ENCODE measurements at regions not wholly inside any gene's neighbourhood (a gene's known extent, or its start where the extent isn't known, plus 50 kb on each side); places are given as distances from the start of the nearest gene placed in this dataset.
A peak's percentile ranks its signal among the peaks of the same experiment; 100 is the strongest.

DNA sequence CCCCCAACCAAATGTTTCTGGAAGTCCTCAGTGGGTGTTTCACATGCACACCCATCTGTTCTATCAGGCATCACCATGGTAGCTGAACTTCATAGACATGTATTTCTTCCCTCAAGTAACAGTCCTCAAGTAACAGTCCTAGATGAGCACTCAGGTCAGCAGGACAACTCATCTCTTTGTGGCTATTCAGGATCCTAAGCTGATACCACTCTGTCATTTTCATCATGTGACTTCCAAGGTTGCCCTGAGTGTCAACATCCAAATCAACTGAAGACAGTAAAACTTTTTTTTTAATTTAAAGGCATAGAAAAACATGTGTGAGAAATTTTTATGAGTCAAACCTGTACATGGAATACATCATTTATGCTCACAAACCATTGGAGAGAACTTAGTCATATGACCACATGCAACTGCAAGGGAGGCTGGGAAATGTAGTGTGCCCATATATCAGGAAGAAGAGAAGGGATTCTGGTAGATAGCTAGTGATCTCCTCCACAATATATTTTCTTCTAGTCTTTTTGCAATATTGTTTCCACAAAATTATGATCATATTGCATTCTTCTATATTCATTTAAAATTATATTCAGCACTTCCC, 64.2 kb upstream of the FST start:
- Histone ChIP-seq H3K4me3 (no peak overlapping the region), H3K36me3 (no peaks in the 10 kb centered on the region), H3K9me3 (no peaks in the 10 kb centered on the region), H3K27ac (no peak overlapping the region), H3K4me1 (no peaks in the 10 kb centered on the region), H3K27me3 (no peaks in the 10 kb centered on the region)
- TF ChIP-seq, protein P1, sequence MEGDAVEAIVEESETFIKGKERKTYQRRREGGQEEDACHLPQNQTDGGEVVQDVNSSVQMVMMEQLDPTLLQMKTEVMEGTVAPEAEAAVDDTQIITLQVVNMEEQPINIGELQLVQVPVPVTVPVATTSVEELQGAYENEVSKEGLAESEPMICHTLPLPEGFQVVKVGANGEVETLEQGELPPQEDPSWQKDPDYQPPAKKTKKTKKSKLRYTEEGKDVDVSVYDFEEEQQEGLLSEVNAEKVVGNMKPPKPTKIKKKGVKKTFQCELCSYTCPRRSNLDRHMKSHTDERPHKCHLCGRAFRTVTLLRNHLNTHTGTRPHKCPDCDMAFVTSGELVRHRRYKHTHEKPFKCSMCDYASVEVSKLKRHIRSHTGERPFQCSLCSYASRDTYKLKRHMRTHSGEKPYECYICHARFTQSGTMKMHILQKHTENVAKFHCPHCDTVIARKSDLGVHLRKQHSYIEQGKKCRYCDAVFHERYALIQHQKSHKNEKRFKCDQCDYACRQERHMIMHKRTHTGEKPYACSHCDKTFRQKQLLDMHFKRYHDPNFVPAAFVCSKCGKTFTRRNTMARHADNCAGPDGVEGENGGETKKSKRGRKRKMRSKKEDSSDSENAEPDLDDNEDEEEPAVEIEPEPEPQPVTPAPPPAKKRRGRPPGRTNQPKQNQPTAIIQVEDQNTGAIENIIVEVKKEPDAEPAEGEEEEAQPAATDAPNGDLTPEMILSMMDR (IDR thresholded peaks at IDR 0.05) = no peak
- no peak for DNase-seq (ENCODE audit: low spot score)

DNA sequence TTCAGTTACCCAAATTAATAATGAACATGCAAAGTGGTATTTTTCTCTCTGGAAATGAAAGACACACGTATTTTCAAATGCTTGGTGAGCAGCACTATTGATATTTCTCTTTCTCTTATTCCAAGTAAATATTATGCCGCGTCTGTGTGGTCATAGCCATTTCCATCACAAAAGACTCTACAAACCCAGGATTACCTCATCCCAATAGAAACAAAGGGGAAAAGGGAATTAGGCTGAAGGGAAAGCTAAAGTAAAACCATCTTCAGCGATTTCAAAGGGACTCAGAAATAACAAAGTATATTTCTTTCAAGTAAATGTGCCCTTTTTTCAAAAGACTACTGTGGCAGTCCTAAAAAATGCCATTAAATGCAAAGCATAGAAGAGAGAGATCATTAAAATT, 62.0 kb upstream of the FST start:
- H3K27ac ChIP-seq = no peak overlapping the region
- H3K9me3 ChIP-seq = no peaks in the 10 kb centered on the region
- DNase-seq (ENCODE audit: low spot score) = no peak
- H3K36me3 ChIP-seq = no peaks in the 10 kb centered on the region
- TF ChIP-seq, protein P1 (IDR thresholded peaks at IDR 0.05) = no peak
- no peaks in the 10 kb centered on the region for H3K27me3 ChIP-seq
- H3K4me1 ChIP-seq = no peaks in the 10 kb centered on the region
- no peak overlapping the region for H3K4me3 ChIP-seq

DNA sequence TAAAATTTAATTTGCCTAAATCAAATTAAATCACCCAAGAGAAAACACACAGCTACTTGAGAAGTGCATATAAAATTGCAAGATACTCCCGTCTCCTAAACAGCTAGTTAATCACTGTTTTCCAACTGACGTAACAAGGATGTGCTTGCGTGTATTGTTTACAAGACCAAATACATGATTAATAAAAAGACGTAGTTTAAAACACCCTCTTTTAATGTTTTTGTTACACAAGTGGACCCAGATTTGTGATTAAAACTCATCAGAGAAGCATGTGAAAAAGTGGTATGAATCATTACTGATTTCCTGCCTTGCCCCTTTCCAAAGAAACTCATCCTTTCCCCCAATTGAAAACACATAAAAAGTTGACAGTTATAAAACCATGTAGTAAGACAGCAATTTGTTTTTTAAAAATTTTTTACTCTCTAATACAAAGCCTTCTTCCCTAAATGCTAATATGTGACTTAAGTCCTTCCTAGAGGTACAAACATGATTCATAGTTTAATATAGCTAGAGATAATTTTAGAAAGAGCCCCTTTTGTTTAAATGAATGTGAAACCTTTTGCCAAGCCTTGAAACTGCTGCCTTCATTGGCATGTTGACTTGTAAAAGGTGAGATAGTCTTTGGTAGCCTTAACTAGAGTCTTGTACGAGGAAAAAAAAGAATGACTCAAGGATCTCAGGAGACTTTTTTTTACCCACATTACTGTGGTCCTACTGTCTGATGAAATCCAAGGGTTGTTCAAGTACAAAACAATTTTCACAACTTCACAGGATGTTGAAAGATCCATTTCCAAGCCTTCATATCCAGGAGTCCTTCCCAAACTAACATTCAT, 61.4 kb upstream of the FST start:
- Histone ChIP-seq H3K27ac (peak overlapping the region in 1 of 2 donors; percentile 27), H3K27me3 (no peaks in the 10 kb centered on the region), H3K36me3 (no peaks in the 10 kb centered on the region), H3K4me3 (no peak overlapping the region), H3K4me1 (no peaks in the 10 kb centered on the region), H3K9me3 (no peaks in the 10 kb centered on the region)
- TF ChIP-seq, protein P1 (IDR thresholded peaks at IDR 0.05) = no peak
- DNase-seq (ENCODE audit: low spot score) = no peak

DNA sequence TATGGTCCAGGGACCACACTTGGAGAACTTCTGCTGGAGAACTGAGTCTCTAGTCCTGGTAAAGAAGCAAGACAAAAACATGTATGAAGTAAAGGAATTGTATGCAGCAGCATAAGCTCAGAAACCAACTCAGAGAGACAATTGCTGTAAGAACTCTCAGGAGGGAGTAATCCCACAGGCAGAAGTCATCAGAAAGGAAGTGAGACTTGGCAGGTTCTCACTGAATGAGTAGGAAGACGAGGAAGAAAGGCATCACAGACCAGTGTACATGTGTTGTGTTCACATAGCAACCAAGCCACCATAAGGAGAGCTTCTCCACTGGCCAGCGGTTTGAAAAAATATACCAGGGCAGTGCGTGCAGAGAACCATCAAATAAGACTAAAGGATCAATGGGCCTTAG, 57.9 kb upstream of the FST start:
- TF ChIP-seq, protein P1 (IDR thresholded peaks at IDR 0.05) = no peak
- H3K27ac ChIP-seq = no peak overlapping the region
- H3K36me3 ChIP-seq = no peaks in the 10 kb centered on the region
- no peak for DNase-seq (ENCODE audit: low spot score)
- H3K27me3 ChIP-seq = no peaks in the 10 kb centered on the region
- H3K9me3 ChIP-seq = no peaks in the 10 kb centered on the region
- peaks cover 0 to 5% of the 10 kb centered on the region in 2 donors for H3K4me1 ChIP-seq
- H3K4me3 ChIP-seq = no peak overlapping the region

DNA sequence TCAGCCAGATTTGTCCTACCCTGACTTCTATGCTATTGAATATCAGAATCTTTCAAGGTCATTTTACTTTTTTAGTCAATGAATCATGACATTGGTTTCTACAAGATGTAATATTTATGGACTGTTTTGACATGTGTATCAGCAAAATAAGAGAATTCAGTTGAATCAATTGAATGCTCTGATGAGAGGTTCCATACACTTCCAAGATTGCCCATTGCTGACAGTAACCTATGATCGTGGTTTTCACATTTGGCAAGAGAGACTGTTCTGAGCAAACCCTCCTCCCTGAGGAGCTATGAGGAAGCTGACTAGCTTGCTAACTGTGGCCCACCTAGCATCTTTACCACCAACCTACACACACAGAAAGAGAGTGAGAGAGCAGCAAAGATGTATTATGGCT, 56.7 kb upstream of the FST start:
- TF ChIP-seq, protein P1 (IDR thresholded peaks at IDR 0.05) = no peak
- Histone ChIP-seq H3K36me3 (no peaks in the 10 kb centered on the region), H3K27ac (no peak overlapping the region), H3K27me3 (no peaks in the 10 kb centered on the region), H3K4me1 (peaks cover 0 to 5% of the 10 kb centered on the region in 2 donors), H3K4me3 (no peak overlapping the region), H3K9me3 (no peaks in the 10 kb centered on the region)
- no peak for DNase-seq (ENCODE audit: low spot score)

Data from right atrium auricular region (tissue), 2 donors.